Mesodermal cell (in vitro differentiated cells): ENCODE measurements at regions not wholly inside any gene's neighbourhood (a gene's known extent, or its start where the extent isn't known, plus 50 kb on each side); places are given as distances from the start of the nearest gene placed in this dataset.

ENCODE experiments used
- H3K27ac ChIP-seq: 2 replicates; pipeline ENCODE4 v1.7.0; 2013; ENCODE audit warnings: mild to moderate bottlenecking, low read depth, low read length, moderate library complexity; ENCODE audit not compliant: severe bottlenecking
- H3K36me3 ChIP-seq: 2 replicates; pipeline ENCODE4 v1.7.1; 2013; ENCODE audit warnings: mild to moderate bottlenecking, low read length, moderate library complexity; ENCODE audit not compliant: control insufficient read depth, insufficient read depth
- H3K4me1 ChIP-seq: one replicate; pipeline ENCODE4 v1.7.1; 2013; ENCODE audit warnings: mild to moderate bottlenecking, low read length; ENCODE audit not compliant: insufficient read depth, control insufficient read depth, poor library complexity, severe bottlenecking
- H3K4me3 ChIP-seq: 2 replicates; pipeline ENCODE4 v1.7.0; 2013; ENCODE audit warnings: low read length, control low read depth, mild to moderate bottlenecking; ENCODE audit not compliant: insufficient read depth, poor library complexity, severe bottlenecking; ENCODE audit errors: extremely low read depth
- H3K9me3 ChIP-seq: 2 replicates; pipeline ENCODE4 v1.7.1; 2013; ENCODE audit warnings: mild to moderate bottlenecking, low read length, moderate library complexity; ENCODE audit not compliant: control insufficient read depth
- WGBS, 2 experiments: methylation state at CpG; one replicate each; pipeline ENCODE4 v1.1.5; 2013; ENCODE audit warnings: missing lambda C conversion rate in 2 of 2; ENCODE audit not compliant: insufficient coverage in 2 of 2; 5-methylcytosine and 5-hydroxymethylcytosine counted together

- H3K9me3 ChIP-seq, result no peaks in the 10 kb centered on the region
- no peaks in the 10 kb centered on the region for H3K36me3 ChIP-seq
- H3K4me3 ChIP-seq, result no peak overlapping the region
- no peaks in the 10 kb centered on the region for H3K4me1 ChIP-seq
- no peak overlapping the region for H3K27ac ChIP-seq
Observed at GRCh38 chr9:75830303-75830702, 60.2 kb upstream of the PCSK5 start.

- Histone ChIP-seq H3K9me3 (no peaks in the 10 kb centered on the region), H3K27ac (no peak overlapping the region), H3K36me3 (no peaks in the 10 kb centered on the region)
Observed at GRCh38 chr9:75833778-75834177, 56.7 kb upstream of the PCSK5 start.

GRCh38 chr9:75834878-75835277, 55.6 kb upstream of the PCSK5 start:
- Histone ChIP-seq H3K9me3 (no peaks in the 10 kb centered on the region), H3K4me1 (no peaks in the 10 kb centered on the region), H3K27ac (no peak overlapping the region), H3K4me3 (no peak overlapping the region), H3K36me3 (no peaks in the 10 kb centered on the region)
- no CpG with 5 or more reads among the region's 2 CpGs for WGBS, 2 experiments

More at GRCh38 chr9:75833778-75834177, 56.7 kb upstream of the PCSK5 start:
- no peaks in the 10 kb centered on the region for H3K4me1 ChIP-seq
- no peak overlapping the region for H3K4me3 ChIP-seq
